ENCODE measurements at regions not wholly inside any gene's neighbourhood (a gene's known extent, or its start where the extent isn't known, plus 50 kb on each side); places are given as distances from the start of the nearest gene placed in this dataset.

- TF ChIP-seq GATA2 (IDR thresholded peaks at IDR 0.05; ENCODE audit: low read depth, low read length) (no peak), GATA3 (IDR thresholded peaks at IDR 0.05; ENCODE audit: low read depth, low read length) (no peak)
These were observed 263.9 kb downstream of the C16orf95 start for GRCh38 chr16:87053016-87053982.
